ENCODE measurements at regions not wholly inside any gene's neighbourhood (a gene's known extent, or its start where the extent isn't known, plus 50 kb on each side); places are given as distances from the start of the nearest gene placed in this dataset.

DNA sequence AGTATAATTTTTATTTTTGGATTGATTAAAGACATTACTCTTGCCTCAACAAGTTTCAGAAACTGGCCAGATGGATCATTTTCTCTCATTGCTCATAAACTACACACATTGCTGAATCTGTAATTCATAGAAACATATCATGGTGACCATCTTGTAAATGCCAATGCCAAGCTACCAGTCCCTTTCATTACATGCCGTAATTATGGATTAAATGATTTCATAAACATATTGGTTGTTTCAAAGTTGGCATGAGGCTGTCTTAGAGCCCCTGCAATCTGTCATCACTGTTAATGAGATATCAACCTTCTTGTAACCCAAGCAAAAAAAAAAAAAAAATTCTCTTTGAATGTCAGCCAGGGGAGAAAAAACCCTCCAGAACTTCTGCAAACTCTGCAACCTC is 112.2 kb downstream of the DCLK3 start:
- no peak overlapping the region for H3K27ac ChIP-seq (ENCODE audit: control insufficient read depth, insufficient read depth)
- intact Hi-C loops (cut with micrococcal nuclease; ENCODE audit: unreplicated experiment): no loop called here
- peaks cover 0 to 3% of the 10 kb centered on the region in 2 experiments; a peak in 2 of 4 replicates for H3K27me3 ChIP-seq (replicated peaks in 1 of 2; ENCODE audit: control insufficient read depth in 2 of 2, insufficient read depth in 2 of 2, low read length in 1 of 2)
- H3K9me3 ChIP-seq (replicated peaks; ENCODE audit: control insufficient read depth, insufficient read depth, low read length): no peaks in the 10 kb centered on the region
- no peaks in the 10 kb centered on the region for H3K79me2 ChIP-seq (ENCODE audit: control insufficient read depth, insufficient read depth, low read length)
- BruUV-seq (replicated peaks): no TSS peak
- H3K4me1 ChIP-seq (ENCODE audit: control insufficient read depth, insufficient read depth, low read length): no peaks in the 10 kb centered on the region
- in situ Hi-C loops (cut with MboI): no loop called here
- DNase-seq (ENCODE audit: low read depth, low spot score) (no peak), FAIRE-seq (no peak), ATAC-seq (no peak)
- no peak overlapping the region for H3K9ac ChIP-seq (ENCODE audit: control insufficient read depth, insufficient read depth, low read length)
- no peaks in the 10 kb centered on the region for H4K20me1 ChIP-seq (ENCODE audit: control insufficient read depth, insufficient read depth)
- ChIA-PET SMC1A (ENCODE audit: uncharacterized antibody, unreplicated experiment) (no interaction called here), POLR2A (interaction anchor here (0.5 kb wide), 1 partner anchor 50 kb away, joined by 3 read pairs; no protein-coding TSS in a partner anchor), RAD21 (ENCODE audit: unreplicated experiment) (no interaction called here), CTCF (interaction anchor here (0.7 kb wide), 1 partner anchor 197 kb away, joined by 5 read pairs; no protein-coding TSS in a partner anchor)
- no peaks in the 10 kb centered on the region for H3K36me3 ChIP-seq (ENCODE audit: control insufficient read depth in 2 of 2, insufficient read depth in 2 of 2, low read length in 1 of 2)
- TF ChIP-seq, protein P1, sequence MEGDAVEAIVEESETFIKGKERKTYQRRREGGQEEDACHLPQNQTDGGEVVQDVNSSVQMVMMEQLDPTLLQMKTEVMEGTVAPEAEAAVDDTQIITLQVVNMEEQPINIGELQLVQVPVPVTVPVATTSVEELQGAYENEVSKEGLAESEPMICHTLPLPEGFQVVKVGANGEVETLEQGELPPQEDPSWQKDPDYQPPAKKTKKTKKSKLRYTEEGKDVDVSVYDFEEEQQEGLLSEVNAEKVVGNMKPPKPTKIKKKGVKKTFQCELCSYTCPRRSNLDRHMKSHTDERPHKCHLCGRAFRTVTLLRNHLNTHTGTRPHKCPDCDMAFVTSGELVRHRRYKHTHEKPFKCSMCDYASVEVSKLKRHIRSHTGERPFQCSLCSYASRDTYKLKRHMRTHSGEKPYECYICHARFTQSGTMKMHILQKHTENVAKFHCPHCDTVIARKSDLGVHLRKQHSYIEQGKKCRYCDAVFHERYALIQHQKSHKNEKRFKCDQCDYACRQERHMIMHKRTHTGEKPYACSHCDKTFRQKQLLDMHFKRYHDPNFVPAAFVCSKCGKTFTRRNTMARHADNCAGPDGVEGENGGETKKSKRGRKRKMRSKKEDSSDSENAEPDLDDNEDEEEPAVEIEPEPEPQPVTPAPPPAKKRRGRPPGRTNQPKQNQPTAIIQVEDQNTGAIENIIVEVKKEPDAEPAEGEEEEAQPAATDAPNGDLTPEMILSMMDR (IDR thresholded peaks at IDR 0.05 in 2 of 3, conservative IDR thresholded peaks at IDR 0.05 in 1 of 3; ENCODE audit: control insufficient read depth in 2 of 3, extremely low read depth in 1 of 3, insufficient read depth in 1 of 3, low read depth in 3 of 3, low read length in 3 of 3): no peak
- TF ChIP-seq IRF4 (IDR thresholded peaks at IDR 0.05; ENCODE audit: low read depth, low read length): no peak
- no peak for TF ChIP-seq SMARCA5 (IDR thresholded peaks at IDR 0.05)
- no peak for TF ChIP-seq NFYB (IDR thresholded peaks at IDR 0.05; ENCODE audit: insufficient read depth, low read depth, low read length)
- TF ChIP-seq CHD2 (IDR thresholded peaks at IDR 0.05; ENCODE audit: borderline replicate concordance, low read depth, low read length): no peak
- TF ChIP-seq CREB1 (IDR thresholded peaks at IDR 0.05; ENCODE audit: low read depth): no peak
- TF ChIP-seq, protein P2, sequence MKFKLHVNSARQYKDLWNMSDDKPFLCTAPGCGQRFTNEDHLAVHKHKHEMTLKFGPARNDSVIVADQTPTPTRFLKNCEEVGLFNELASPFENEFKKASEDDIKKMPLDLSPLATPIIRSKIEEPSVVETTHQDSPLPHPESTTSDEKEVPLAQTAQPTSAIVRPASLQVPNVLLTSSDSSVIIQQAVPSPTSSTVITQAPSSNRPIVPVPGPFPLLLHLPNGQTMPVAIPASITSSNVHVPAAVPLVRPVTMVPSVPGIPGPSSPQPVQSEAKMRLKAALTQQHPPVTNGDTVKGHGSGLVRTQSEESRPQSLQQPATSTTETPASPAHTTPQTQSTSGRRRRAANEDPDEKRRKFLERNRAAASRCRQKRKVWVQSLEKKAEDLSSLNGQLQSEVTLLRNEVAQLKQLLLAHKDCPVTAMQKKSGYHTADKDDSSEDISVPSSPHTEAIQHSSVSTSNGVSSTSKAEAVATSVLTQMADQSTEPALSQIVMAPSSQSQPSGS (IDR thresholded peaks at IDR 0.05; ENCODE audit: low read length): no peak
- TF ChIP-seq, protein P3, sequence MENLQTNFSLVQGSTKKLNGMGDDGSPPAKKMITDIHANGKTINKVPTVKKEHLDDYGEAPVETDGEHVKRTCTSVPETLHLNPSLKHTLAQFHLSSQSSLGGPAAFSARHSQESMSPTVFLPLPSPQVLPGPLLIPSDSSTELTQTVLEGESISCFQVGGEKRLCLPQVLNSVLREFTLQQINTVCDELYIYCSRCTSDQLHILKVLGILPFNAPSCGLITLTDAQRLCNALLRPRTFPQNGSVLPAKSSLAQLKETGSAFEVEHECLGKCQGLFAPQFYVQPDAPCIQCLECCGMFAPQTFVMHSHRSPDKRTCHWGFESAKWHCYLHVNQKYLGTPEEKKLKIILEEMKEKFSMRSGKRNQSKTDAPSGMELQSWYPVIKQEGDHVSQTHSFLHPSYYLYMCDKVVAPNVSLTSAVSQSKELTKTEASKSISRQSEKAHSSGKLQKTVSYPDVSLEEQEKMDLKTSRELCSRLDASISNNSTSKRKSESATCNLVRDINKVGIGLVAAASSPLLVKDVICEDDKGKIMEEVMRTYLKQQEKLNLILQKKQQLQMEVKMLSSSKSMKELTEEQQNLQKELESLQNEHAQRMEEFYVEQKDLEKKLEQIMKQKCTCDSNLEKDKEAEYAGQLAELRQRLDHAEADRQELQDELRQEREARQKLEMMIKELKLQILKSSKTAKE (IDR thresholded peaks at IDR 0.05; ENCODE audit: low read depth, poor library complexity, severe bottlenecking): no peak
- no peak for TF ChIP-seq RAD51 (IDR thresholded peaks at IDR 0.05)
- TF ChIP-seq ZNF24 (IDR thresholded peaks at IDR 0.05): no peak
- no peak for TF ChIP-seq RB1 (IDR thresholded peaks at IDR 0.05; ENCODE audit: borderline replicate concordance)
- no peak for TF ChIP-seq NR2C2 (IDR thresholded peaks at IDR 0.05; ENCODE audit: borderline replicate concordance, control insufficient read depth, insufficient read length, low read depth)
- TF ChIP-seq POLR2AphosphoS2 (IDR thresholded peaks at IDR 0.05; ENCODE audit: low read depth, low read length): no peak
- TF ChIP-seq, protein P4, sequence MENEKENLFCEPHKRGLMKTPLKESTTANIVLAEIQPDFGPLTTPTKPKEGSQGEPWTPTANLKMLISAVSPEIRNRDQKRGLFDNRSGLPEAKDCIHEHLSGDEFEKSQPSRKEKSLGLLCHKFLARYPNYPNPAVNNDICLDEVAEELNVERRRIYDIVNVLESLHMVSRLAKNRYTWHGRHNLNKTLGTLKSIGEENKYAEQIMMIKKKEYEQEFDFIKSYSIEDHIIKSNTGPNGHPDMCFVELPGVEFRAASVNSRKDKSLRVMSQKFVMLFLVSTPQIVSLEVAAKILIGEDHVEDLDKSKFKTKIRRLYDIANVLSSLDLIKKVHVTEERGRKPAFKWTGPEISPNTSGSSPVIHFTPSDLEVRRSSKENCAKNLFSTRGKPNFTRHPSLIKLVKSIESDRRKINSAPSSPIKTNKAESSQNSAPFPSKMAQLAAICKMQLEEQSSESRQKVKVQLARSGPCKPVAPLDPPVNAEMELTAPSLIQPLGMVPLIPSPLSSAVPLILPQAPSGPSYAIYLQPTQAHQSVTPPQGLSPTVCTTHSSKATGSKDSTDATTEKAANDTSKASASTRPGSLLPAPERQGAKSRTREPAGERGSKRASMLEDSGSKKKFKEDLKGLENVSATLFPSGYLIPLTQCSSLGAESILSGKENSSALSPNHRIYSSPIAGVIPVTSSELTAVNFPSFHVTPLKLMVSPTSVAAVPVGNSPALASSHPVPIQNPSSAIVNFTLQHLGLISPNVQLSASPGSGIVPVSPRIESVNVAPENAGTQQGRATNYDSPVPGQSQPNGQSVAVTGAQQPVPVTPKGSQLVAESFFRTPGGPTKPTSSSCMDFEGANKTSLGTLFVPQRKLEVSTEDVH (IDR thresholded peaks at IDR 0.05; ENCODE audit: low read depth, partially characterized antibody): no peak
- TF ChIP-seq RFX5 (IDR thresholded peaks at IDR 0.05; ENCODE audit: low read depth, low read length): no peak
- no peak for TF ChIP-seq SPI1 (IDR thresholded peaks at IDR 0.05; ENCODE audit: borderline replicate concordance, insufficient read depth, low read depth, low read length)
- TF ChIP-seq POU2F2 (IDR thresholded peaks at IDR 0.05; ENCODE audit: borderline replicate concordance, low read depth, low read length): no peak
- H3K4me3 ChIP-seq: no peak overlapping the region
- H3K4me2 ChIP-seq (ENCODE audit: control insufficient read depth, insufficient read depth): no peak overlapping the region
- 40% methylated on average over 1 of the region's 1 CpG for WGBS (ENCODE audit: insufficient coverage, insufficient replicate concordance, low lambda C conversion rate, missing lambda C conversion rate)
- H2AFZ ChIP-seq (ENCODE audit: control insufficient read depth, low read depth, low read length): no peak overlapping the region

Data from GM12878 (cell line).